SU-DHL-6 (cell line): ENCODE measurements at regions not wholly inside any gene's neighbourhood (a gene's known extent, or its start where the extent isn't known, plus 50 kb on each side); places are given as distances from the start of the nearest gene placed in this dataset.

Experiments used
- H2AFZ ChIP-seq: fragments of 200-600 bp; sonication (generic); 2 replicates; pipeline ENCODE4 v1.6.1; 2014; ENCODE audit warnings: low read depth, mild to moderate bottlenecking, moderate library complexity, mixed read lengths, antibody characterized with exemption, low read length; ENCODE audit not compliant: severe bottlenecking
- H3F3A ChIP-seq: fragments of 200-600 bp; shearing (Covaris generic); 2 replicates; pipeline ENCODE4 v1.6.0; 2016; ENCODE audit warnings: antibody characterized with exemption, mild to moderate bottlenecking; ENCODE audit not compliant: insufficient read depth
- H3K27ac ChIP-seq: fragments of 200-600 bp; sonication (generic); 2 replicates; pipeline ENCODE4 v1.5.1; 2016; ENCODE audit warnings: low read depth, mild to moderate bottlenecking, low read length, moderate library complexity, mixed read lengths
- H3K27me3 ChIP-seq: fragments of 200-600 bp; sonication (generic), shearing (Covaris generic); 2 replicates; pipeline ENCODE4 v1.6.0; 2014; ENCODE audit warnings: mild to moderate bottlenecking, low read length
- H3K36me3 ChIP-seq: fragments of 200-600 bp; sonication (generic); 2 replicates; pipeline ENCODE4 v1.6.1; 2014; ENCODE audit warnings: mild to moderate bottlenecking, low read length, mixed read lengths
- H3K4me2 ChIP-seq: fragments of 300-600, 200-600 bp; shearing (Covaris generic), sonication (generic); 2 replicates; pipeline ENCODE4 v1.6.0; 2014; ENCODE audit warnings: low read length, low read depth, mild to moderate bottlenecking; ENCODE audit not compliant: poor library complexity, severe bottlenecking
- H3K4me3 ChIP-seq: fragments of 200-600 bp; sonication (generic); 2 replicates; pipeline ENCODE4 v1.5.1; 2014; ENCODE audit warnings: antibody characterized with exemption, low read length, mild to moderate bottlenecking, mixed read lengths; ENCODE audit not compliant: insufficient read depth, poor library complexity, severe bottlenecking
- H3K79me2 ChIP-seq: fragments of 200-600 bp; sonication (generic); 2 replicates; pipeline ENCODE4 v1.6.1; 2014; ENCODE audit warnings: mild to moderate bottlenecking, low read length, moderate library complexity; ENCODE audit not compliant: insufficient read depth
- H3K9ac ChIP-seq: fragments of 200-600 bp; sonication (generic); 2 replicates; pipeline ENCODE4 v1.7.0; 2014; ENCODE audit warnings: mild to moderate bottlenecking, low read length
- H3K9me2 ChIP-seq: fragments of 200-600 bp; sonication (generic); replicated peaks from 2 replicates; pipeline ENCODE4 v1.6.1; 2014; ENCODE audit warnings: low read length; ENCODE audit not compliant: insufficient read depth
- H3K9me3 ChIP-seq: fragments of 200-600 bp; sonication (generic); 2 replicates; pipeline ENCODE4 v1.6.1; 2014; ENCODE audit warnings: low read length, mixed read lengths; ENCODE audit not compliant: insufficient read depth
- H4K20me1 ChIP-seq: fragments of 200-600 bp; sonication (generic); 2 replicates; pipeline ENCODE4 v1.6.1; 2014; ENCODE audit warnings: low read depth, mild to moderate bottlenecking, antibody characterized with exemption, low read length, moderate library complexity, mixed read lengths
- EZH2phosphoT487 ChIP-seq: fragments of 200-600 bp; sonication (generic), shearing (Covaris generic); conservative IDR thresholded peaks from 2 replicates; pipeline ENCODE4 v1.6.1; 2018; ENCODE audit warnings: mild to moderate bottlenecking, antibody characterized with exemption, low read length, moderate library complexity, mixed read lengths
- TF ChIP-seq, protein P1 (sequence below): fragments of 200-600 bp; sonication (generic); IDR thresholded peaks from one replicate; pipeline ENCODE4 v1.5.1; 2017; ENCODE audit warnings: antibody characterized with exemption, mild to moderate bottlenecking, low read length, moderate library complexity; ENCODE audit not compliant: insufficient read depth, poor library complexity, severe bottlenecking

DNA sequence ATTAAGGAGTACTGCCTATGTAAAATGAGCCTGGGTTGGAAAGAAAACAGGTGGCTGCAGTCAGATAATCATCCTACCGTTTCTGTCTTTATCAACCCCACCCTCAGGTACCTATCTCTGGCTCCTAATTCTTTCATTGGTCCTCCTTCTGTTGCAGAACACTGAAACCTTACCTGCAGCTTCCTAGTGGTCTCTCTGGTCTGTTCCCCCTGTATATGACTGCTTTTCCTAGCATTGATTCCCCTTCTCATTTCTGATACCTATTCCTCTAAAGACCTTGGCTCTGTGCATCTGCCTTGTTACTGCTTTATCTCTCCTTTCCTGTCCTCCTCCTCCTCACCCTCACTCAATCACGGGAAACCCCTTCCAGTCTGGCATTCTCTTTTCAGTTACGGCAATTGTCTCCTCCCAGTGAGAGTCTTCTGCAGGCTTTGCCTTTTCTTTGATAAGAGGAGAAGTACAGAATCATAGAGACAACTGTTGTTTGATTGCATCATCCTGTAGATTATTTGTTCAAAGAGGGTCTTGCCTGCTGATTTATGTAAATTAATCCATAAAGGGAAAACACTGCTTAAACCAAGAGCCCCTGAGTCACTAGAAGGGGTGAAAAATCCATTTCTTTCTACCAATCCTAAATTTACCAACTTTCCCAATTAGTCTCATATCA is 301.2 kb downstream of the AASDHPPT start:
- H3K27me3 ChIP-seq: no peaks in the 10 kb centered on the region
- H2AFZ ChIP-seq: no peak overlapping the region
- H3K79me2 ChIP-seq: no peaks in the 10 kb centered on the region
- no peak overlapping the region for H3K9ac ChIP-seq
- TF ChIP-seq, protein P1, sequence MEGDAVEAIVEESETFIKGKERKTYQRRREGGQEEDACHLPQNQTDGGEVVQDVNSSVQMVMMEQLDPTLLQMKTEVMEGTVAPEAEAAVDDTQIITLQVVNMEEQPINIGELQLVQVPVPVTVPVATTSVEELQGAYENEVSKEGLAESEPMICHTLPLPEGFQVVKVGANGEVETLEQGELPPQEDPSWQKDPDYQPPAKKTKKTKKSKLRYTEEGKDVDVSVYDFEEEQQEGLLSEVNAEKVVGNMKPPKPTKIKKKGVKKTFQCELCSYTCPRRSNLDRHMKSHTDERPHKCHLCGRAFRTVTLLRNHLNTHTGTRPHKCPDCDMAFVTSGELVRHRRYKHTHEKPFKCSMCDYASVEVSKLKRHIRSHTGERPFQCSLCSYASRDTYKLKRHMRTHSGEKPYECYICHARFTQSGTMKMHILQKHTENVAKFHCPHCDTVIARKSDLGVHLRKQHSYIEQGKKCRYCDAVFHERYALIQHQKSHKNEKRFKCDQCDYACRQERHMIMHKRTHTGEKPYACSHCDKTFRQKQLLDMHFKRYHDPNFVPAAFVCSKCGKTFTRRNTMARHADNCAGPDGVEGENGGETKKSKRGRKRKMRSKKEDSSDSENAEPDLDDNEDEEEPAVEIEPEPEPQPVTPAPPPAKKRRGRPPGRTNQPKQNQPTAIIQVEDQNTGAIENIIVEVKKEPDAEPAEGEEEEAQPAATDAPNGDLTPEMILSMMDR: no peak
- no peak for TF ChIP-seq EZH2phosphoT487
- no peaks in the 10 kb centered on the region for H3K9me3 ChIP-seq
- no peaks in the 10 kb centered on the region for H4K20me1 ChIP-seq
- no peaks in the 10 kb centered on the region for H3K36me3 ChIP-seq
- H3F3A ChIP-seq: no peaks in the 10 kb centered on the region
- H3K9me2 ChIP-seq: no peaks in the 10 kb centered on the region
- H3K27ac ChIP-seq: no peak overlapping the region
- no peak overlapping the region for H3K4me3 ChIP-seq
- no peak overlapping the region for H3K4me2 ChIP-seq

DNA sequence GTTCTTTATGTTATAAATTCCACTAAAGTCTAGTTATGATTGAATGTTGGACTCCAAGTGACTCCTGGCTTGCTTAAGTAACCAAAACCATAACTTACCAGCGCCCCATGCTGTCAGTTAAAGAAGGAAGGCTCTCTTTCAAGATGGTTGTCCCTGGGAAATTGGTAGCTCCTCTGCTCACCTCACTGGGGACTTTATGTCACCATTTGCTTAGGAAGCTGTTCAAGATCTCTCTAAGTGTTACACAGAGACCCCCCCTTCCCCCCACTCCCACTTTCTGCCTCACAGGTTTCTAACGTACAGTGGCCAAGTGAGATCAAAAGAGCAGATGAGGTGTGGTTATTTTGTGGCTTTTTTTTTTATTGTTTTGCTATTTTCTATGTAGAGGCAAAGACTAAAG is 301.8 kb downstream of the AASDHPPT start:
- no peaks in the 10 kb centered on the region for H3K79me2 ChIP-seq
- no peak overlapping the region for H3K4me3 ChIP-seq
- no peak for TF ChIP-seq EZH2phosphoT487
- no peak overlapping the region for H3K27ac ChIP-seq
- no peaks in the 10 kb centered on the region for H3K9me2 ChIP-seq
- H3K4me2 ChIP-seq: no peak overlapping the region
- H3K9me3 ChIP-seq: no peaks in the 10 kb centered on the region
- H3K9ac ChIP-seq: no peak overlapping the region
- no peaks in the 10 kb centered on the region for H3K27me3 ChIP-seq
- H3K36me3 ChIP-seq: no peaks in the 10 kb centered on the region
- H4K20me1 ChIP-seq: no peaks in the 10 kb centered on the region
- H3F3A ChIP-seq: no peaks in the 10 kb centered on the region
- H2AFZ ChIP-seq: no peak overlapping the region

DNA sequence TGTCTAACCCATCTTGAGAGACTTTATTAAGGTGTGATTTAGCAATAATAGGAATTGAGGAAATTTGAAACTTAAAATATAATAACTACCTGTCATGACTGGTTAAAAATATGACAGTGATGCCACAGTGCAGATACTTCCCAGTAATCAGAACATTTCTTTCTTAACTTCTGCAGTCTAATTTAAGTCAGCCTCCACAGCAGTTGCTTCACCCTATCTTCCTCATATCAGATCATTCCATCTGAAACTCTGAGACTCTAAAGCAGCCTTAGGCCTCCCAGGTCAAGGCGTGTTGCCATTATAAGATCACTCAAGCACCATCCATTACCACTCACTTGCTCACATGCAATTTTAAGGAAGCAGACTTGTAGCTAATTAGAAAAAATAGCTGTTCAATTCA is 302.2 kb downstream of the AASDHPPT start:
- no peak overlapping the region for H2AFZ ChIP-seq
- H3K9me2 ChIP-seq: no peaks in the 10 kb centered on the region
- H3K4me3 ChIP-seq: no peak overlapping the region
- H3K9me3 ChIP-seq: no peaks in the 10 kb centered on the region
- no peaks in the 10 kb centered on the region for H3K79me2 ChIP-seq
- no peaks in the 10 kb centered on the region for H3K27me3 ChIP-seq
- H3F3A ChIP-seq: no peaks in the 10 kb centered on the region
- no peak overlapping the region for H3K27ac ChIP-seq
- no peaks in the 10 kb centered on the region for H4K20me1 ChIP-seq
- H3K36me3 ChIP-seq: no peaks in the 10 kb centered on the region
- no peak for TF ChIP-seq EZH2phosphoT487
- TF ChIP-seq, protein P1: no peak
- H3K4me2 ChIP-seq: no peak overlapping the region
- H3K9ac ChIP-seq: no peak overlapping the region

DNA sequence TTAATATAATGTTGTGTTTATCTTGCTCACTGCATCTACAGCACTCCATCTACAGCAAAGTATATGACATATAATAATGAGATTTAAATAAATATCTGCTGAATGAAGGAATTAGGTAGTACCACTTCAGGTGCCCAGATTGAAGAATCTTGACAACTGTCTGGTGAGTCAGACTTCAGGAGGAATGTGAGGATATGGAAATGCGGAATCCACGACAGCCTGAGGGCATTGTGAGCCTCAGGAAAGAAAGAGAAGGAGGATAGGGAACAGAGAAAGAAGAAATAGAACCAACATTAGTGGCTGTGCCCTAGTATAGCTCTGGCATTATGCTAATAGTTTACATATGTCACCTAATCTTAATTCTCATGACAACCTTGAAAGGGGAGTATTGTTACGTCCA is 304.4 kb downstream of the AASDHPPT start:
- Histone ChIP-seq H4K20me1 (no peaks in the 10 kb centered on the region), H3K4me3 (no peak overlapping the region), H3K4me2 (no peak overlapping the region), H3K79me2 (no peaks in the 10 kb centered on the region), H3K27ac (no peak overlapping the region), H3F3A (no peaks in the 10 kb centered on the region), H3K9ac (no peak overlapping the region), H3K9me3 (no peaks in the 10 kb centered on the region), H3K36me3 (no peaks in the 10 kb centered on the region), H3K27me3 (no peaks in the 10 kb centered on the region), H3K9me2 (no peaks in the 10 kb centered on the region), H2AFZ (no peak overlapping the region)
- TF ChIP-seq, protein P1: no peak
- TF ChIP-seq EZH2phosphoT487: no peak
